ENCODE measurements at regions not wholly inside any gene's neighbourhood (a gene's known extent, or its start where the extent isn't known, plus 50 kb on each side); places are given as distances from the start of the nearest gene placed in this dataset.

GRCh38 chr15:85276508-85276907, 103.9 kb upstream of the AKAP13 start:
- TF ChIP-seq, protein P1, sequence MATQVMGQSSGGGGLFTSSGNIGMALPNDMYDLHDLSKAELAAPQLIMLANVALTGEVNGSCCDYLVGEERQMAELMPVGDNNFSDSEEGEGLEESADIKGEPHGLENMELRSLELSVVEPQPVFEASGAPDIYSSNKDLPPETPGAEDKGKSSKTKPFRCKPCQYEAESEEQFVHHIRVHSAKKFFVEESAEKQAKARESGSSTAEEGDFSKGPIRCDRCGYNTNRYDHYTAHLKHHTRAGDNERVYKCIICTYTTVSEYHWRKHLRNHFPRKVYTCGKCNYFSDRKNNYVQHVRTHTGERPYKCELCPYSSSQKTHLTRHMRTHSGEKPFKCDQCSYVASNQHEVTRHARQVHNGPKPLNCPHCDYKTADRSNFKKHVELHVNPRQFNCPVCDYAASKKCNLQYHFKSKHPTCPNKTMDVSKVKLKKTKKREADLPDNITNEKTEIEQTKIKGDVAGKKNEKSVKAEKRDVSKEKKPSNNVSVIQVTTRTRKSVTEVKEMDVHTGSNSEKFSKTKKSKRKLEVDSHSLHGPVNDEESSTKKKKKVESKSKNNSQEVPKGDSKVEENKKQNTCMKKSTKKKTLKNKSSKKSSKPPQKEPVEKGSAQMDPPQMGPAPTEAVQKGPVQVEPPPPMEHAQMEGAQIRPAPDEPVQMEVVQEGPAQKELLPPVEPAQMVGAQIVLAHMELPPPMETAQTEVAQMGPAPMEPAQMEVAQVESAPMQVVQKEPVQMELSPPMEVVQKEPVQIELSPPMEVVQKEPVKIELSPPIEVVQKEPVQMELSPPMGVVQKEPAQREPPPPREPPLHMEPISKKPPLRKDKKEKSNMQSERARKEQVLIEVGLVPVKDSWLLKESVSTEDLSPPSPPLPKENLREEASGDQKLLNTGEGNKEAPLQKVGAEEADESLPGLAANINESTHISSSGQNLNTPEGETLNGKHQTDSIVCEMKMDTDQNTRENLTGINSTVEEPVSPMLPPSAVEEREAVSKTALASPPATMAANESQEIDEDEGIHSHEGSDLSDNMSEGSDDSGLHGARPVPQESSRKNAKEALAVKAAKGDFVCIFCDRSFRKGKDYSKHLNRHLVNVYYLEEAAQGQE (IDR thresholded peaks at IDR 0.05; ENCODE audit: insufficient read depth in 1 of 2, low read depth in 2 of 2, low read length in 2 of 2): no peak
- no peak for TF ChIP-seq POLR2AphosphoS5 (IDR thresholded peaks at IDR 0.05; ENCODE audit: low read depth, low read length)
- TF ChIP-seq SIN3A (IDR thresholded peaks at IDR 0.05; ENCODE audit: borderline replicate concordance, insufficient read depth, low read length): no peak
- no peak for TF ChIP-seq TAF1 (IDR thresholded peaks at IDR 0.05; ENCODE audit: borderline replicate concordance, insufficient read depth, low read length)
- TF ChIP-seq FOXP2 (optimal IDR thresholded peaks at IDR 0.05; ENCODE audit: borderline replicate concordance, extremely low read depth, extremely low read length, insufficient read depth): no peak

Data from PFSK-1 (cell line).